HG03575 (cell line): ENCODE measurements at regions not wholly inside any gene's neighbourhood (a gene's known extent, or its start where the extent isn't known, plus 50 kb on each side); places are given as distances from the start of the nearest gene placed in this dataset.

ENCODE experiments used
- ATAC-seq: cut with Tn5 transposase; IDR thresholded peaks from one replicate; pipeline ENCODE4 v1.9.1; 2021; ENCODE audit not compliant: unreplicated experiment, insufficient number of reproducible peaks, low FRiP score; ENCODE audit errors: extremely low read depth

DNA sequence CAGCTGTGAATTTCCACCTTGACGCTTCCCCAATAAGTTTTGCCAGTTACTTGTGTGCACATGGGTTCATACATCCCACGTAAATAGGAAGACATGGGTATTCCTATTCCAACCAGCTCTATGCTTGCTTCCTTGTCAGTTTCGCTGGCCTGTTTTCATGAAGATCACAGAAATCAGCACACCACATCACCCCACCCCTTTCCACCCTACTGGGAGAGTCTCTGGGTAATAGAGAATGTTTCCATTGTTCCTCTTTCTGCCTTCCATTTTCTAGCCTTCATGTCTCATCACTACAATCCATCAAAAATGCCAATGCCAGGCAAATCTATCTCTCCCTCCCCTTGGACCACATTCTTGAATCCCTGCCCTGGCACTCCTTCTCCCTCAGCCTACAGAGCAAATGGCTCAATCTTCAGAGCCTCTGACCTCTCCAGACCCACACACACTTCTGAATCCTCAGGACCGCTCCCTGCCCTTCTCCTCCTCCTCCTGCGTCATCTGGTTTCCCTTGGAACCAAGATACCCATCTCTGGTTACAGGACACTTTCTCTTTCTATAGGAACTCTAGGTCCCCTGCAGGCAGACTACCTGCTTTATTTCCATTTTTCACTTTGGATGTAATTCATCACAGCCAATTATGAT is 323.3 kb downstream of the DHX15 start:
- no peak for ATAC-seq

DNA sequence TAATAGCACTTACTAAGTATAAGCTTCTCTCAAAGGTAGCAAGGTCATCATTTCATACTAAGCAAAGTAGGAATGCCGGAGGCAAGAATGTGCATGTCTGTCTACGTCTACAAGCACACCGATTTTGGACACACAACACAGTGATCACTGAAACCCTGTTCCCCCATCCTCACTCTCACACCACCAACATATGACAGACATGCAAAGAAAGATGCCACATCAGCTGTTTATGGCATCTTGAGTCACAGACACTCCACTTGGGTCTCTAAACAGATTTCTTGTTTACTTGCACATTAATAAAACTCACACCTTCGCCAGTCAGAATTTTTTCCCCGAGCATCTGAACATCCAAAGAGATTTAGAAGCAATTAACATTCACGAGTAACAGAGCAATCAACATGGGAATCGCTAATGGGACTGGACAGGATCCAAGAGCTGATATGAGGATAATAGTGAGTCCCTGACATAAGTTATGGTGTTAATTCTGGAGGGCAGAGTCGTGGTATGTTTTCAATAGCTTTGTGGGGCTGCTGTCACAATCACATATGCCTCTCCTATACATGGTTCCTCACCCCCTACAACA is 324.1 kb downstream of the DHX15 start:
- no peak for ATAC-seq

DNA sequence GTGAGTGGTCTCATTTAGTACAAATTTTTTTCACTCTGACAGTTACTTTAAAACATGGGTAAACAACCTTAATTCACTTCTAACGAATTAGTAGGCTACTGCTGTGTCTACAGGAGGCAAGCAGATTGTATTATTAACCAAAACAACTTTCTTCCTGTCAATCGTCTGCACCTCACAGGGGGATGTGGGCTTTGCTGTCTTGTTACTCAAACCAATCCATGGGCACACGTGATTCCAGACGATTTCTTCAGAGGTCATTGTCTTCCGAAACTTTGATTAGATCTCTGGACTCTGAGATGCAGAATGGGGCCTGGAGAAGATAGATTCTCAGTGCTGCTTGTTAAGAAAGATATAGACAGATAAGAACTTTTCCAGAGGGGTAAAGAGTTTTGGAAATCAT is 327.8 kb downstream of the DHX15 start:
- ATAC-seq, result no peak

DNA sequence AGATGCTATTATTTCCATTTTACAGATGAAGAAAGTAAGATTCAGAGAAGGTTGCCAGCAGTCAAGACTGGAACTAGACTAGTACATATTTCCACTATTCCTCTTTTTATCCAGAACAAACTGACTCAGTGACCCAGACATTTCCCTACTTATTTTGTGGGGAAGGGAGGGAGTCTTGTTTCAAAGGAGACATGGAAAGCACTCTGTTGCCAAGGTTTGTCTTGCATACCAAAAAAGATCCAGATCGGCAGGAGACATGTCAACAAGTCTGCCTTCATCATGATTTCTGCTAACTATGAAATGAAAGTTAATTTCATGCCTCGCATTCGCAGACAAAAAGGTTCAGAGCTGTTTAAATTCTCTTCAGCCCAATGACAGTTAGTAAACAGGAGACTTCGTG is 328.3 kb downstream of the DHX15 start:
- ATAC-seq, result no peak

DNA sequence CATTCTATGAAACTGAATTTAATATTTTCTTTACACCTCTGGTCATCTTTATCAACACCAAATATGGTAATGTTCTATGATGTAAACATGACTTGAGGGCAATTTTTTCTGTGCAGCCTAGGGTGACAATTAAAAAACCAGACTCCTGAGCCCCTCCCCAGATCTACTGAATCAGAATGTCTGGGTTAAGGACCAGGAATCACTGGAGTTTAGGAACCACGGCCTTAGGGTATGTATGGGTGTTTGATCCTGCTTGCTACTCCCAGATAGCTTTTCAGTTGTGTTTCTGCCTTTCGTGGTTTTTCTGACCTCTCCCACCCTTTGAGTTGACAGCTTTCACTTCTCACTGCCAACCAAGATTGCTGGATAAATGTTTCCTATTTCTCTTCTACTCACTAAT is 332.2 kb downstream of the DHX15 start:
- no peak for ATAC-seq

DNA sequence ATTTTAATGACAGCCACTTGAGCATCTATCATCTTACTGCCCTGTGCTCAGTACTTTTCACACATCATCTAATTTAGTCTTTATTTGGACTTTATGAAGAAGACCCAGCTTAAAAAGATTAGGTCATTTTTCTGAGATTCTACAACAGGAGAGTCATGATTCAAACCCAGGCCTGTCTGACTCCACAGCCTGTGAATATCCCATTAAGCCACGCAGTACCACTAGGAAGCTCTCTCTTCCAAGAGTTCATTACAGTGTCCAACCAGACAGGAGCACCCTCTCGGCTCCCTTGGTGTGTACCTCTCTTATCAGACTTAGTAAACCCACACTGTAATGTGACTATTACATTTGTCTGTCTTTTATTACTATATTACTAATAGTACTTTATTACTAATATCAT is 332.8 kb downstream of the DHX15 start:
- no peak for ATAC-seq

DNA sequence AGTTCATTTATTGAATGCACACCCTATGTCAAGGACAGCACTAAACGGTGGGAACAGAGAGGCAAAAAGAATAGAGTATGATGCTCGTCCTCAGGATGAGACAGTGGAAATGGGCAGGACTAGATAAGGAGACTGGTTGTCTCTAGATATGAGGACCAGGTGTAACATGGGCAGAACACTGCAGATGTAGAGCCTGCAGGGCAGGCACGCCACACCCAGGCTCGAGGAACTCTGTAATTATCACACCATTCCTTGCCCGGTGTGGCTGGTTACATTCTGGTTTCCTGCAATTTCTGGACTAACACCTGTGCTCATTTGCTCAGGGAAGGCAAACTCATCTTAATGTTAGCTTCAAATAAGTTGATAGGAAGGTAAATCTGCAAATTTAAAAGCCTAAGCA is 334.4 kb downstream of the DHX15 start:
- no peak for ATAC-seq

DNA sequence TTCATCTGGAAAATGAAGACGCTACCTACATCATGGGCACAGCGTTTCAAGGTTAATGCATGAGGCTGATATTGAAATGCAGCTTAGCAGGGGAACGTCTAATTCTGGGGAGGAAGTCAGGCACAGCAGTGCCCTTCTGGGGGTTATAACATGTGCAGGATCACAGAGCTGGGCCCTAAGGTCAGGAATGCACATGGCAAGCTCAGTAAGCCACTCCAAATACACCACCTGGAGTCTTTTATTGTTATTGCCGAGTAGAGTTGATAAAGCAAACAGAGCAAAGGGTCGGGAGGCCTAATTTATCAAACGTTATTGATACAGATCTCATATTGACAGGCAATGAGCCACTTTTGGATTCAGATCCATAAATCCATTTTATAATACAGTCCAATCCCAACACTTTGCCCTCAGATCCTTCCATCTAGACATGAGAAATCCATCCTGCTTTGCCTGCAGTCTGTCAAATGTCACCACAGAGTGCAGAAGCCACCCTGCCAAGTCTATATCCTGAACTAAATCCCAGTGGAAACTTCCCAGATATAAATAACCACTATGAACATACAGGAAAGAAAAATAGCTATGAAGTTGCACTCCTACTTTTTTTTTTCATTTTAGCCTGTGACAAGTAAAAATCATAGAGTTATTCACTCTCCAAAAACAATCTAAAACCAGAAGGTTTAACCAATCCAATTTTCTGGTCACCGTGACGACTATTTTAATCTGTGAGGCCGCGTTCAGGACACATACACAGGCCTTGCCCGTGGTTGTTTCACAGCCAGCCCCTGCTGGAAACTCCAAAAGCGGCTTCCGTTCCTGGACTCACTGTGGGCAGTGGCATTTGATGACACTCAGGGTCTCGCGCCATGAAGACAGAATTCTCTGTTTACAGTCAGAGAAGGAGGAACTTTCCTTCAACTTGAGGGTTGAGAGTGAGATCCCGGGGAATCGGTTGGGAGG is 335.4 kb downstream of the DHX15 start:
- no peak for ATAC-seq

DNA sequence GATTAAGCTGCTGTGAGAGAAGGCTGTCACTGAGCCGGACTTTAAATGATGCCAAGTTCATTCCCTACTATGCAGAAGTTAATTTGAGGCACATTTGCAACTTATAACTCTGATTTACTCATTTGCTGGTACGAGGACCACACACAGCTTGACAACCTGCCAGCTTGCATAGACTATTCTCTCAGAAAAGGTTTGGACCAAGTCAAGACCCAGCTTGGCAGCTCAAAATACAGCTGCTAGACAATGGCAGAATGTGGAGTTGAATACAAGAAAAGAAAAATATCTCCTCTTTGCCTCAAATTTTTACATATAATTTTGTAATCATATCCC is 338.9 kb downstream of the DHX15 start:
- ATAC-seq, result no peak

DNA sequence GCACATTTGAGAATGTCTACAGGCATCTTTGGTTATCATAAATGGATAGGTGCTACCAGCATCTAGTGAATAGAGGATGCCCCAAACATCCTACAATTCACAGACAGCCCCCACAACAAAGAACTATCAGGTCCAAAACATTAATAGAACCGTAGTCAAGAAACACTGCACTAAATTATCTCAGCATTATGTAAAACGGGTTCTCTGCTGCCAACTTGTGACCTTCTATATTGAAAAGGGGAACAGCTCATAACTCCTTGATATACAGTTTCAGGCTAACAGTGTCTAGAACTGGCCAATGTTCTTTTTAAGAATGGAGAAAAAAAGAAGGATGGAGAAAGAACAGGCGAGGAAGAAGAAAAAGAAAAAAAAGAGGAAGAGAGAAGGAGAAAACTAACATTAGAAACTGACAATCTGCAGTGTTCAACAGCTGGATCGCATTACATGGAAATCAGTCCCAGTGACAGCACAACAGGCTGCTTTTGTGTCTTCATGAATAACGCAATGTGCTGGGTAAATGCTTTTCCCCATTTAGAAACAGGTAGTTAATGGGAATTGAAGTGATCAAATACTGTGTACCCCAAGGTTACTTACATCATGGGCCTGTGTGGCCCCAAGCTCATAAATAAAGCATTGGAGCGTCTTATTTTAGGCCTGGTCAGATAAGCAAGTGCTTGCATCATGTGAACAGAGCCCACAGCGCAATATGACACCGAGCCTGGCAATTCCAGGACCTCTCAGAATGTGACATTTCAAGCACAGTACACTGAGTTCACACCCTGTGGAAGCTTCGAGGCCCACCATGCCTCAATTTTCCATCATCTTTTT is 339.5 kb downstream of the DHX15 start:
- ATAC-seq, result no peak

DNA sequence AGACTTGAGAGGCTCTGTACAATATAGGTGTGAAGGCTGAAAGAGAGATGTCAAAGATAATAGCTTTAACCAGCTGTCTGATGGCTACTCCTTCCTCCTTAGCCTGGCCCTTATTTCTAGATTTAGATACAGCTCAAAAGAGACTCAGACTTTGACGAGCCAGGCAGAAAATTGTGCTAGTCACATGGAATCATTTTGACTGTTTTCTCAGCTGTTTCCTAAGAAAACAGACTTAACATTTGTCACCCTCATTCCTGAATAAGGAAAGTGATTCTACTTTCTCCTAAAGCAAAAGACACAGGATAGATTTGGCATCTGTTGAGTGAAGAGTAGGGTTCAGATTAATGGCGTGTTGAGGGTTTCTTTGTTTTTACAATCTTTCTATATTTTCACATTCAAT is 340.7 kb downstream of the DHX15 start:
- ATAC-seq, result no peak

DNA sequence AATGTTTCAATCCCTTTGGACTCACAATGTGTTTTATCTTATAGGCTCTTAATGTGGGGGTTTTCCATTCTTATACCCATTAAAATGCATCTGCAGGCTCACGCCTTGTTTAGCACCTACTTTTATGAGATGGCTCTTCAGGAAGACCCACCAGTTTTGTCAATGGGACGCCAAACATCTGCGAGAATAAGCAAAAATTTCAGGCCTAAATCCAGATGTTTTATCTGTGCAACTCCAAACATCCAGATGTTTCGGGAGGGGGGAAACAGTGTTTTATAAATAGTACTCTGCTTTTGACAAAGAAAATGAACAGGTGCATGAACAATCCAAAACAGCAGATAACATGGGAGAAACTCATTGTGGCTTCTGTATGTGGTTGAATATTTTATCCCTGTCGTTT is 342.8 kb downstream of the DHX15 start:
- ATAC-seq, result no peak

DNA sequence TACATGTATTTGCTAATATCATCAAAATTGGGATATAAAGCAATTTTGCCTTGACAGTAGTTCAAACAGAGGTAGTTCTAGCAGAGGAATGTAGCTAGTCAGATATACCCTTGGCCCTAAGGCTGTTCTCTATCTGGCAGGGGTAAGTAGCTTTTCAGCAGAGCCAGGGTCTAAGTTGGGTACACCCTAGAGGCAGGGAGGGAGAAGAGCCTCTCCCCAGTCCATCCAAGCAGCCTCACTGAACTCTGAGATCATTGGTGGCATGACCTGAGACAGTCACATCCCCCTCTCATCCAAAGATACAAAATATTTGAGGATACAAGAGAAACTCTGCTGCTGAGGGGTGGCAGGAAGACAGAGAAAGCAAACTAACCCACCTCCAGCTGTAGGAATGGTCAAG is 343.7 kb downstream of the DHX15 start:
- no peak for ATAC-seq

DNA sequence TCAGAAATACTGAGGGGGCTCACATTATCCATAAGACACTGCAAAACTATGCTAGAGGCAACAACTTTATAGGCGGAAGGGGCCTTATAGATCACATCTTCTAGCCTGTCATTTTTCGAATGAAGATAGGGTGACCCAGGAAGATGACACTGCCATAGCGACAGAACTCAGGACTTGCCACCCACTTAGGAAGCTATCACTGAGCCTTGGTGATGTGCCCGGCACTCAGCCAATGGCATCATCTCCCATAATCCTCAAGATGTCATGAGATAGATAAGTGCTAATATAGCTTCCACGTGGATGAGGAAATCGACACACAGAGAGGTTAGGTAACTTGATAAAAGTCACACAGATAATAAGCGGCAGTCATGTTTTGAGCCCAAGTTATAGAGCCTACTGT is 346.6 kb downstream of the DHX15 start:
- ATAC-seq, result no peak

DNA sequence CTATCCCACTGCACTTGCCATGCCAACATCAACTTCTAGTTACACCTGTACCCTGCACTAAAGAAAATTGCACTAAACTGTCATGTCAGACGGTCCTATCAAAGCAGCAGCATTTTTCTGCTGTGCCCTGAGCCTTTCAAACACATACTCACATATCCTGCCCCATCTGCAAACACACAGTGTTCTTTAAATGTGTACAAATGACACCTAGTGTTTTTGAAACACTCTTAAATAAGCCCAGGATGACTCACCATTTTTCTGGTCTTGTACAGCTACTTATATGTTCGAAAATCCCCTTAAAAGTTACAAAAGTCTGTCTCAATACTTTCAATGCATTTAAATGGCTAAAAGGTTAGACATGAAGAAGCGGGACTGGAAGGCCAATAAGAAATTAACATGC is 346.7 kb upstream of the PPARGC1A start:
- ATAC-seq, result peak; percentile 45

DNA sequence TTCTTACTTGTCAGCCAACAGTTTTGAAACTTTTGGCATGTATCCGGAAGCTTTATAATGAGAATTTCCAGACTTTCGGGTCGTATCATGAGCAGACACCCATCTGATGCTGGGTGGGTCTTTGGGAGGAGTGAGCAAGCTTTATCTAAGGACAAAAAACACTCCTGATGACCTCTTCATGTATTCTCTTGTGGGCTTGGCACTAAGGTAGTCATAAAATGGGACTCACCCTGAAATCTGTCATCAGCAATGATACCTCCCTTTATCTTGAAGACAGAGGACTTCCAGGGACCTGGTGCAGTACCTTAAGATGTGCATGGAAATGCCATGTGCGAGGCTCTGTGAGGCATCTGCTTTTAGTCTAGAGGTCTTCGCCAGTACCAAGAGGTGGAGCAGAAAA is 346.3 kb upstream of the PPARGC1A start:
- no peak for ATAC-seq

DNA sequence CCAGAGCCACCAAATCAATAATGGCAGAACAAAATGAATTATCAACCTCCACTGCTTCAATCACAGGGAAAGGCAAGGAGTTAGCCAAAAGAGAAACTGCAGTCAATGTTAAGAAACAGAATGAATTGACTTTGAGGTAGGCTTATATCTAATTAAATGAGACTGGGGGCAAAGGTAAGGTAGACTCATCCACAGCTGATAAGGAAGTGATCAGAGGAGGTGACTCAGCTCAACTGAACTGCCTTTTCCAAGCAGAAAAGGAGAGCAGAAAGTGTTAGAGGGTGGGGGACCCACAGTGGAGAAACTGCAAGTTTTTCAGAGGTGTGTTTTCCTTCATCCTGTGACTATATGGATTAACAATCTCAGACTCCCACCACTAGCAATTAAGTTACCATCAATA is 345.8 kb upstream of the PPARGC1A start:
- ATAC-seq, result no peak

DNA sequence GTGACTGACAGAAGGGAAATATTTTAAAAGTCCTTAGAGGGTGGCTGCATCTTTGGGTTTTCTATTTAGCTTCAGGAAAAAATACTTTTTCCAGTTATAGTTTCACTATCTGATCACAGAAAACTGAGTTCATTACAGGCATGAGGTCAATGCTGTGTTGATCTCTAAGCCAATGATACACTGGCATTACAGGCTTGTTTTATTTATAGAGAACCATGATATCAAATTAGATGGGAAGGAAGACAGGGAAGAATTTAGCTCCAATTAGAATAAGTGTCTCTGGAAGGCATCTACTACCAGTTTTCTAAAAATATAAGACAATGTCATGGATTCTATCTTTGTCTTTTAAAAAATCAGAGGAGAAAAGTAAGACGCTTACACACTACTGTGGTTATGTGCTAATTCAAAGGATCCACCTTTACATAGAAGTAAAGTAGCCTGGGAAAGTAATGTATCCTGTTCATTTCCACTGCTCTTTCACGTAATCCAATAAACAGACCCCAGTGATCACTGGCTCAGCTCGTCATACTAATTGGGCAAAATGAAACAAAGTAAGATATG is 344.5 kb upstream of the PPARGC1A start:
- no peak for ATAC-seq

DNA sequence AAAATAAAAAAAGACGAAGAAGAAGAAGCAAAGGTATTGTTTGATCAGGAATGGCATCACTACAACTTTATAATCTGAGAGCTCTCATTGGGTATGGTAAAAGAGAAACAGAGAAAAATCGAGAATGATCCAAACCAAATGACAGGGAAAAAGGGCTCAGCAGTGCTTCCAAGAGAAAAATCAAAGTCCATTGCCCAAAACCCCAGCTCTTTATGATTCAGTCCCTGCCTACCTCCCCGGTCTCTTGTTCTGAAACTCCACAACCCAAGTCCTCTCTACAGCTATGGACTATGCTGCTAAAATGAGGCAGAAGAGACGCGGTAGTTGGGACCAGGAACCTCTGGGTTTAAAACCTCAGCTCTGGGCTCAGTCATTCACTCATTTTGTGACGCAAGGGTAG is 341.1 kb upstream of the PPARGC1A start:
- ATAC-seq, result no peak
